Mucosa of descending colon (tissue), 3 donors: ENCODE measurements at regions not wholly inside any gene's neighbourhood (a gene's known extent, or its start where the extent isn't known, plus 50 kb on each side); places are given as distances from the start of the nearest gene placed in this dataset.

ENCODE experiments used
- ATAC-seq: fragments of 200-7000 bp; cut with Tn5 transposase; one replicate; pipeline ENCODE4 v1.9.1; 2020; ENCODE audit warnings: mild to moderate bottlenecking, moderate library complexity
- DNase-seq, 3 donors: peaks; one replicate each; pipeline ENCODE4 v3.0.0-alpha.2; 2020
- H3K36me3 ChIP-seq: fragments of 200-600 bp; one replicate; pipeline ENCODE4 v1.8.0; 2021; ENCODE audit warnings: low read depth, mild to moderate bottlenecking
- H3K4me1 ChIP-seq: fragments of 200-600 bp; one replicate; pipeline ENCODE4 v1.8.0; 2021; ENCODE audit warnings: low read depth, mild to moderate bottlenecking
- H3K4me3 ChIP-seq: fragments of 200-600 bp; one replicate; pipeline ENCODE4 v1.8.0; 2021; ENCODE audit warnings: mild to moderate bottlenecking
- H3K9me3 ChIP-seq: fragments of 200-600 bp; one replicate; pipeline ENCODE4 v1.8.0; 2021; ENCODE audit warnings: mild to moderate bottlenecking
- intact Hi-C, 2 donors: fragments of 100-400 bp; cut with DNase I in 1 of 2; cut with micrococcal nuclease in 1 of 2; formaldehyde crosslinking; loops; one replicate each; pipeline versions ENCODE4 v1.11.0 to v1.11.1; 2022; cut with DNase I, micrococcal nuclease
- TF ChIP-seq, protein P1 (sequence below): fragments of 200-600 bp; IDR thresholded peaks from one replicate; pipeline ENCODE4 v1.8.0; 2022; ENCODE audit warnings: antibody characterized with exemption, mild to moderate bottlenecking
- donor health status: DM: no; HTN: no; CAD: no; lungs with moderate emphysema.
- donor health status: DM: no; HTN: no; CAD: no.
- donor health status: DM: no; HTN: yes; CAD: no.

DNA sequence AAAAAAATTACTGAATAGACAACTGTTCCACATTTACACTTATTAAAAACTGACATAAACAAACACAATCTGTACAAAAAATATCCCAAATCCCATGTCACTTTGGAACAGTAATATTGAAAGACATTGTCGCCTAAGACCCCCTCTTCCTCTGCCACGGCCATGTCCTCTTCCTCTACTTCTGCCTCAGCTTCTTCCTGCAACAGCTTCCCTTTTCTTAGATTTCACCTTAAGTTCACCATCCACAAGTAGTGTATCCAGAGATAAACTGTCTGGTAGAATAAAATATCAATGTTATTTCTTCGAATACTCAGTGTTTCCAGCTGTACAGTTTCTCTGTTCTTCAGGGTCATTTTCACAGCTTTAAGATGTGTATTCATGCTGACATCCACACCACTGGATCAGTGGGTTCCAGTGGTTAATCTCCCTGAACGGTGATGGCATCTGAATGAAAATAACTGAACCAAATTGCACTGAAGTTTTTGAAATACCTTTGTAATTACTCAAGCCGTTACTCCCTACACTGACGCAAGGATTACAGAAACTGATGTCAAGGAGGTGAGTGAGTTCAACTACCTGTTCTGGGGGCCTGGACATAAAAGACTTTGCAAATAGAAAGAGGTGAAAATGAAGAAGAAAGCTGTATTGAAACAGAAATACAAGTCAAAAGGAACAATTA, 208.5 kb downstream of the C12orf50 start:
- no peaks in the 10 kb centered on the region for H3K36me3 ChIP-seq
- intact Hi-C loops, result no loop called here
- TF ChIP-seq, protein P1, sequence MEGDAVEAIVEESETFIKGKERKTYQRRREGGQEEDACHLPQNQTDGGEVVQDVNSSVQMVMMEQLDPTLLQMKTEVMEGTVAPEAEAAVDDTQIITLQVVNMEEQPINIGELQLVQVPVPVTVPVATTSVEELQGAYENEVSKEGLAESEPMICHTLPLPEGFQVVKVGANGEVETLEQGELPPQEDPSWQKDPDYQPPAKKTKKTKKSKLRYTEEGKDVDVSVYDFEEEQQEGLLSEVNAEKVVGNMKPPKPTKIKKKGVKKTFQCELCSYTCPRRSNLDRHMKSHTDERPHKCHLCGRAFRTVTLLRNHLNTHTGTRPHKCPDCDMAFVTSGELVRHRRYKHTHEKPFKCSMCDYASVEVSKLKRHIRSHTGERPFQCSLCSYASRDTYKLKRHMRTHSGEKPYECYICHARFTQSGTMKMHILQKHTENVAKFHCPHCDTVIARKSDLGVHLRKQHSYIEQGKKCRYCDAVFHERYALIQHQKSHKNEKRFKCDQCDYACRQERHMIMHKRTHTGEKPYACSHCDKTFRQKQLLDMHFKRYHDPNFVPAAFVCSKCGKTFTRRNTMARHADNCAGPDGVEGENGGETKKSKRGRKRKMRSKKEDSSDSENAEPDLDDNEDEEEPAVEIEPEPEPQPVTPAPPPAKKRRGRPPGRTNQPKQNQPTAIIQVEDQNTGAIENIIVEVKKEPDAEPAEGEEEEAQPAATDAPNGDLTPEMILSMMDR, result no peak
- no peaks in the 10 kb centered on the region for H3K9me3 ChIP-seq
- H3K4me3 ChIP-seq, result no peak overlapping the region
- DNase-seq, result no peak
- ATAC-seq, result no peak
- no peaks in the 10 kb centered on the region for H3K4me1 ChIP-seq

DNA sequence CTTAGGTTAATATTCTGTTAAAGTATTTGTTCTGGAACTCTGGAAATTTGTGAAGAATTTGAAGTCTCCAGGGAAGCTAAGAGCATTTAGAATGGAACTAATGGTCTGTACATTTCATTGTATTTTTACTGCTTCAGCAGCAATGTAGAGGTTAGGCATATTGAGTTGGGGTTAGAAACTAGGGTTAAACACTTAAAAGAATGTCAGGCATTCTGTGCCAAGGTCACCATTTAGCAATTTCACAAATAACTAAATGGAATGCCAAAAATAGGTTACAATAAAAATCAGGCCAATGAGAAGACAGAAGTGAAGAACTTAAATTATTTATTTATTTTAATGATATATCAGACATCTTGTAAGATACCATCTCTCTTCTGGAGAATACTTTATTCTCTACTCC, 210.8 kb downstream of the C12orf50 start:
- Histone ChIP-seq H3K4me3 (no peak overlapping the region), H3K9me3 (no peaks in the 10 kb centered on the region), H3K36me3 (no peaks in the 10 kb centered on the region), H3K4me1 (no peaks in the 10 kb centered on the region)
- DNase-seq (no peak), ATAC-seq (no peak)
- TF ChIP-seq, protein P1, result no peak
- intact Hi-C loops, result no loop called here

DNA sequence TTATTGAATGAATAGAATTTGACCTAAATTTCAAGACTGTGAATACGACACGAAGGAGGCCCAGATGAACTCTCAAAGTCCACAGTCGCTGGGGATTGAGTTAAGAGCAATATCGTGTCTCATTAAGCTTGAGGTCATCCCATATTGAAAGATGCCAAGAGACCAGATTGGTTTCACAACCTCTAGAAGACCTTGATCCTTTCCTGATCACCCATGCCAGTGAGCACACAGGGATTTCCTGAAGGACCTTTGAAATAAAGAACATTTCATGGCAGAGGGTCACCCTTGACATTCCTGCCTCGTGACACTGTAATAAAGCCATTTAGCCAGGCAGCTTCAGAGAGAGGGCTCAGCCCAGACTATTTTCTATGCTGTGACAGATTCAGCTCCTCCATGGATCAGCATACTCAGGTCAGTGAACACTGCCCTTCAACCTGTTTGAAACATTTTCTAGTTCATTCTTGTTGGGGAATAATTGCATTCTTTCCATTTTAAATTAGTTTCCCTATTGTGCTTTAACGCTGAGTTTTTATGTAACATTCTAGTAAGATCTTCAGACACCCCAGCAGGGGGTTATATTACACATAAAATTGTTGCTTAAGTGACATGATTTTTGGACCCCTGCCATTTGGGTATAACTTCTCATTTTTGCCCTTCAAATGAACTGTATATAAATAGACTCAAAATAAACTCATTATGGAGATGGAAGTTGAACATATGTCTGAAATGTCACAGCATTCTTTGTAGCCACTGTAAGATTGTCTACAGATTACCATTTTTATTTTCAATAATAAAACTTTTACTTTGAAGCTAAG, 213.2 kb downstream of the C12orf50 start:
- no peaks in the 10 kb centered on the region for H3K36me3 ChIP-seq
- ATAC-seq (no peak), DNase-seq (no peak)
- H3K4me3 ChIP-seq, result no peak overlapping the region
- intact Hi-C loops, result no loop called here
- TF ChIP-seq, protein P1, result no peak
- no peaks in the 10 kb centered on the region for H3K4me1 ChIP-seq
- no peaks in the 10 kb centered on the region for H3K9me3 ChIP-seq

DNA sequence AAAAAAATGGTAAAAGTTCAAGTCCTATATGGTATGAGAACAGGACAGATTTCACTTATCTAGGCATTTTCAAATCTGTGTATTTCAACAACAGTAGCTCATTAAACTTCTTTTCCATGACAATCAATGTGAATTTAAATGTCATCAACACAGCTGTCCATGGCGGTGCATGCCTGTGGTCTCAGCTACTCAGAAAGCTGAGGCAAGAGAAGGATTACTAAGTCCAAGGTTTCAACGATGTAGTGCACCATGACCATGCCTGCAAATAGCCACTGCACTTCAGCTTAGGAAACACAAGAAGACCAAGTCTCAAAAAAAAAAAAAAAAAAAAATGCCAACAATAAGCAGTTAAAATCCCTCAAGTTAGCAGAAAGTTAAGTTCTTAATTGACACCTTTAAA, 214.6 kb downstream of the C12orf50 start:
- Histone ChIP-seq H3K4me1 (no peaks in the 10 kb centered on the region), H3K4me3 (no peak overlapping the region), H3K36me3 (no peaks in the 10 kb centered on the region), H3K9me3 (no peaks in the 10 kb centered on the region)
- intact Hi-C loops, result no loop called here
- DNase-seq (no peak), ATAC-seq (no peak)
- TF ChIP-seq, protein P1, result no peak

DNA sequence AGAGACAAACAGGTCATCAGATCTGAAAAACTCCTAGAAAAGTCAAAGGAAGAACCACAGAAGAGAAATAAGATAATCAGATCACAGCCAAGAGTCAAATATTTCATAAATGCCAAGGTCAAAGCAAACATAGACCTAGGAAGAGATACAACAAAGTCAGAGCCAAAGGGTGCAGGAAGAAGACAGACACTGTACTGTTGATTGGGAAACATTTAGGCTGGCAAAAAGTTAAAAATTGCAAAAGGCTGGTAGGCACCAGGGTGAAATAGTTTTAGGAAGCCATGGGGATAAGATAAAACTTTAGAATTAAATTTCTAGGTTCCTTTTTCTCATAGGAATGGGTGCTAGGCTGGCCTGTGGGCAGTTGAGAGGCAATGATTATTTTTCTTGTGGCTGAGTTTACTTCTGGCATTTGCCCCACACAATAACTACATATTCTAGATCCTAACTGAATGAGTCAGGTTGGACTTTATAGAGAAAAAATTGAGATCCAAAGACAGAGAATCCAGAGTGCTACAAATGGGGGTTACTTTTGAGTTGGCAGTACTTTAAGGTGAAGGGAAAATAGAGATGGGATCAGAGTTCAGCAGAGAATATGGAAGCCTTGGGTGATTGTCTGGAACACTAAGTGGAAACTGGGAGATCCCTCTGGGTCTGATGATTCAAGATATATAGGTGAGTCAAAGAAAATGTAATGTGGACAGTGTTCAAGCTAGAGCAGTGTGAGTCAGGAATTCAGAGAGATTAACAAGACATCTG, 215.5 kb downstream of the C12orf50 start:
- no peak for DNase-seq
- H3K4me3 ChIP-seq, result no peak overlapping the region
- H3K4me1 ChIP-seq, result no peaks in the 10 kb centered on the region
- TF ChIP-seq, protein P1, result no peak
- intact Hi-C loops, result no loop called here
- H3K36me3 ChIP-seq, result no peaks in the 10 kb centered on the region
- ATAC-seq, result no peak
- H3K9me3 ChIP-seq, result no peaks in the 10 kb centered on the region
